DMS 273 treated with DMSO at 0.1 percent for 48 hours (cell line): ENCODE measurements at regions not wholly inside any gene's neighbourhood (a gene's known extent, or its start where the extent isn't known, plus 50 kb on each side); places are given as distances from the start of the nearest gene placed in this dataset.

Source experiments
- DNase-seq: peaks from one replicate; lab custom pipeline; 2025; lab: John Stamatoyannopoulos, UW

GRCh38 chr14:98288825-98289224, 983.2 kb downstream of the BCL11B start:
- DNase-seq = no peak

DNA sequence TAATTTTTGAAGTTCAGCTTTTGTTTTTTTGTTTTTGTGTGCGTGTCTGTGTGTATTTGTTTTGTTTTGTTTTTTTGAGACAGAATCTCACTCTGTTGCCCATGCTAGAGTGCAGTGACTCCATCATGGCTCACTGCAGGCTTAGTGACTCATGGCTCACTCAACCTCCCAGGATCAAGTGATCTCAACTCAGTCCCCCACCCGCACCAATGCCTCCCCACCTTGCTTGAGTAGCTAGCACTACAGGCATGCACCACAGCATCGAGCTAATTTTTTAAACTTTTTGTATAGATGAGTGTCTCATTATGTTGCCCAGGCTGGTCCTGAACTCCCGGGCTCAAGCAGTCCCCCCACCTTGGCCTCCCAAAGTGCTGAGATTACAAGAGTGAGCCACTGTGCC, 981.4 kb downstream of the BCL11B start:
- DNase-seq = no peak

DNA sequence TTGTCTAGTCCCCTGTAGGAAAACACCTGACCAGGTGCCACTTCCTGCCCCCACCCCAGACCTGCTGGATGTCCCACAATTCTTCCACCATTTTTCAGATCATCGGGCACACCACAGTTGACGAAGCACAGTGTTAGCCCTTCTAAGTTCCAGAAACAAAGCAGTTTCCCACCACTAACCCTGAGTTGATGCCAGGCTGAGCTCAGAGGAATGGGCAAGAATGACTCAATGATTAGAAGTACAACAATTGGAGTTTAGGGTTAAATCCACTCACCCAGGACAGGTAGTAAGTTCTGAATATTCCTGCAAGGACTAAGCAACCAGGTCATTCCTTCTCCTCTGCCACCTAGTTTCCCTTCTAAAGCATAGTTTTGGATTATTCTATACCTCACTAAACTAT, 979.8 kb downstream of the BCL11B start:
- no peak for DNase-seq

DNA sequence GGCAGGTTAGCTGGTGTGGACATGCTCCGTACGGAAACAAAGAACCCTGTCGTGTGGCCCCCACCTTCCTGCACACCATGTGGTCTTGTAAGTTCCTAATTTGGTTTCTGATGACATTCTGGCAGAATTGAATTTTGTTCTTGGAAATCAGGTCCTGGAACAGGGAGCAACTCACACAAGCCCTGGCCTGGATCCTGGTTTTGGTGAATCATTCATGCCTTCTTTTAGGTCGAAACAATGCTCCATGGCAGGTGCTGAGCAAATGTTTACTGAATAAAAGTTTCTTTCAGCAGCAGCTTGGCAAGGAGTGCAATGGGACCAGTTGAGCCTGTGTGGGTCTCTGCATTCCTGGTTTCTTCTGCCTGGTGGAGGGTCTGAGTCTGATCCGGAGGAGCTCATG, 978.4 kb downstream of the BCL11B start:
- DNase-seq = no peak

DNA sequence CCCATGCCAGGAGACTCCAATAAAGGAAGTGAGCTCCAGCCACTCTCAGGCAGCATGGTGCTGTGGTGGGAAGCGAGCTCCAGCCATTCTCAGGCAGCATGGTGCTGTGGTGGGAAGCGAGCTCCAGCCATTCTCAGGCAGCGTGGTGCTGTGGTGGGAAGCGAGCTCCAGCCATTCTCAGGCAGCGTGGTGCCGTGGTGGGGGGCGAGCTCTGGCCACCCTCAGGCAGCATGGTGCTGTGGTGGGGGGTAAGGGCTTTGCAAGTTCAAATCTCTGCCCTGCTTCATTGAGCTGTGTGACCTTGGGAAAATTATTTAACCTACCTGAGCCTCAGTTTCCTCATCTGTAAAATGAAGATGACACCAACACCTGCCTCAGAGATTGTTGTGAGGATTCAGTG, 975.1 kb downstream of the BCL11B start:
- no peak for DNase-seq

DNA sequence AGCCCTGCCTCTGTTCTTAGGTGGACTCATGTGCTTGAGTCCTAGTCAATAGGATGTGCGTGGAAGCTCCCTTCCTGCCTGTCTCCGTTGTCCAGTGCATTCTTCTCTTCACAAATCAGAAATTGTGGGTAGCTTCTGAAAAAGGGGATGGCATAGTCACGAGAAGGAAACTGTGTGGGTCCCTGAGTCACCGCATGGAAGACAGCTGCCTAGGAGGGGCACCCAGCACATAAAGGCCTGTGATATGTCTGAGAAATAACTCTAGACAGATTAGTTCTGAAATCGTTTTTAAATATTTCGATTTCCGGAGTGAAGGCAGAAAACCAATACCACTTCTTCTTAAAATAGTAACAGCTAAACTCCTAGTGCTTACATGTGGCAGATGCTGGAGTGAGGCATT, 974.4 kb downstream of the BCL11B start:
- DNase-seq = no peak

GRCh38 chr14:98298481-98299244, 973.3 kb downstream of the BCL11B start:
- no peak for DNase-seq

- DNase-seq = no peak
Observed at GRCh38 chr14:98301681-98302080, 970.3 kb downstream of the BCL11B start.

- no peak for DNase-seq
Observed at GRCh38 chr14:98304574-98304973, 967.4 kb downstream of the BCL11B start.

- DNase-seq = no peak
Observed at GRCh38 chr14:98309591-98309990, 962.4 kb downstream of the BCL11B start.

DNA sequence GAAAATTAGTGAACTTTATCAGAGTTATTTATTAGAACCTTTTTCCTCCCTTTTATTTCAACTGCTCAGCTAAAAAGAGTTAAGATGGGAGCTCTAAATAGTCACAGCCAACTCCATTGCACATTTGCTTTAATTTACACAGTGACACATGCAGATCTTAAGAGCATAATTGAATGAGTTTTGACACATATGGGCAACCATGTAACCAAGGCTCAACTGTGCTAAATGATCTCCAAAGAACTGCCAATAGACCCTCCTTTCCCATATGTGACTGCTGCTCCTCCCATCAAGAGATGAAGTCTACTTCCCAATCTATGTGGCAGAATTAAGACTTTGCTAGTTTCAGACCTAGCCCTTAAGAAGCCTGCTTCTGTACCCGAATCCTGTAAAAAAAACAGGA, 960.0 kb downstream of the BCL11B start:
- DNase-seq = no peak

- no peak for DNase-seq
Observed at GRCh38 chr14:98321841-98322240, 950.2 kb downstream of the BCL11B start.

DNA sequence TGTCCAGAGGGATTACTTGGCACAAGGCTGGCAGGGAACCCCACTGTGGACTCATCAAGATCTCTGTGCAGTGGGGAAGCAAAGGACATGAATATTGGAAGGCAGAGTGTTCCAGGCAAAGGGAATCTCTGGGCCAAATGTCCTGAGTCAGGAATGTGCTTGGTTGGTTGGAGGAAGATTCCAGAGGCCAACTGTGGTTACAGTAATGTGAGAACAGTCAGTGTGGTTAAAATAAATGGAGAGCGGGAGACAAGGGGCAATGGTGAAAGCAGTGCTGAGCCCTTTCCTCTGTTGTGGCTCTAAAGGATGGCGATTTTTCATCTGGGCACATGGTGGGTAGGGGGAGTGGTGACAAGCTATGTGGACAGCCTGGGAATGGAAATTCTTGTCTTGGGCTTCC, 948.2 kb downstream of the BCL11B start:
- DNase-seq = no peak

GRCh38 chr14:98325761-98326160, 946.2 kb downstream of the BCL11B start:
- no peak for DNase-seq

- no peak for DNase-seq
Observed at GRCh38 chr14:98328496-98328895, 943.5 kb downstream of the BCL11B start.

DNA sequence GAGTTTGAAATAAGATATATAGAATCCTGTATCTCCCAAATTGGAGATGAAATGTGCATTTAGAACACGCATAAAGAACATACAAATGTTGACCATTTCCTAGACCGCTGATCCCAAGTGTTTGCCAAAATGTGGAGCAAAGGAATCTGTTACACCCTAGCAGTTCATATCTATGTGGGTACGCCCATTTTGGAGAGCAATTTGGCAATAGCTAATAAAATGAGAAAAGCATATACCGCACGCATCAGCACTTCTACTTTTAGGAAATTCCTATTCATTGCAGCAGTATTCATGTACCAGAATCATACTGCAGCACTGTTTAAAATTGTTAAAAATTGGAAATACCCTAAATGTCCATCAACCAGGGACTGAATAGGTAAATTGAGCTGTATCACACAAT, 937.8 kb downstream of the BCL11B start:
- DNase-seq = no peak

- no peak for DNase-seq
Observed at GRCh38 chr14:98341211-98341610, 930.8 kb downstream of the BCL11B start.

DNA sequence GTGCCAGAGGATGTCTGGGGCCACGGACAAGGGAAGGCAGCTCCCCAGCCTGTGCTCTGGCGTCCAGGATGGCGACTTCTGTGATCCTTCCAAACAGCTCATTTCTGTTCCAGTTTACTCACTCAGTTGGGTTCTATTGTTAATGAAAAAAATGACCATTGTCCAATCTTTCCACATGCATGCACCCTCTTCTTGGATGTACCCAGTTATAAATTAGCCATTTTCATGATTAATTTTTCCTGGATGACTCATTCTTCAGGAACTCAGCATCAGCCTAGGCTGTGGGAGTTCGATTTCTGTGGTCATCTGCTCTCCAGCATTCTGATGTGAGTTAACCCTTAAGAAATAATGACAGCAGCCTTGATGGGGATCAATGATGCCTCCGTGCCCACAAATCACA, 926.8 kb downstream of the BCL11B start:
- no peak for DNase-seq

DNA sequence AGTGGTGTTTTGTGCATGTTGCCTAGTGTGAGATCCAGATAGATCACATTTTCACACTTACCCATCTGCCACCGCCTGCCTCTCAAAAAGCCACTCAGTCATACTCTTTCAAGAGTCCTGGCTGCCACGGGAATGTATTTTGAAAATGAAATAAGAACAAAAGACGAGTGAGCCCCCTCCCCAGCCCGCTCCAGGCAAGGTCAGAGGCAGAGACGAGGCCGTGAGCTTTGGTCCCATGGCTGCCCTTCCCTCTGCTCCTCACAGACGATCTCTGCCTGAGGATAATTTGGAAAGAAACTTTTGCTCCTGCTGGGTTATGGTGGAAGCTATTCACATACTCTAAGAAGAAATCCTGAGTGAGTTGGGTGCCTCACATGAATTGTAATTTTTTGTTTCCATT, 924.3 kb downstream of the BCL11B start:
- DNase-seq = no peak

- DNase-seq = no peak
Observed at GRCh38 chr14:98348505-98348904, 923.5 kb downstream of the BCL11B start.

DNA sequence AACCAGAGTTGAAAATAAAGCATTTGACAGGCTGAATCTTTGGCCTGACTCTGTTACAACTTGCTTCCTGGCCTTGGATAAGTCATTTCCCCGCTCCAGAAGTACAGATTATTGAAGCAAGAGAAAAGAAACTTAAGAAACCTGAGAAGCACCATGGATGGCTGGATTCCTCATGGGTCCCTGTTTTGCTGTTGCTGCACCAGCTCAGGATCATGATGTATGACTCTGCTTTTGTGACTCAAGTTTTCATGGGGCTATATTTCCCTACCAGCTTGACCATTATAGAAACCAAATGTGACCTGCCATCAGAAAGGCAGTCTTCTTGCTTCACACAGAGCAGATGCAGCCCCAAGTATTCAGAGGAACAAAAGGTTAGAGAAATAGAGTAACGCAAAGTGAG, 921.8 kb downstream of the BCL11B start:
- no peak for DNase-seq

- DNase-seq = no peak
Observed at GRCh38 chr14:98364961-98365360, 907.0 kb downstream of the BCL11B start.

DNA sequence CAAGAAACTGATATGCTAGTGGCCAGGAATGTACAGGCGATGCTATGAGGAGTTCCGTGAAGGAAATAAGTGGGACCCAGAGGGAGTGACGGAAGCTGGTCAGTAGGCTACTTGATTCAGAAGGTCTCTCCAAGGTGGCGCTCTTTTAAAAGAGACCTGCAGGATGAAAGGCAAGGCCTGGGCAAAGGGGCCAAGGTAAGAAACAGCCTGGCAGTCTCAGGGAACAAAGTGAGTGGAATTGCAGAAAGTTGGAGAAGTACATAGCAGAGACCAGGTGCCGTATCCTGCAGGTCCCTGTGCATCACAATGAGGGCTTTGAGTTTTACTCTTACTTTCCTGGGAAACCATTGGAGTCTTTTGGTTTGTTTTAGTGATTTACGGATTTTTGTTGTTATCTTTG, 905.6 kb downstream of the BCL11B start:
- no peak for DNase-seq

GRCh38 chr14:98368221-98368620, 903.8 kb downstream of the BCL11B start:
- DNase-seq = no peak
